ENCODE measurements at regions not wholly inside any gene's neighbourhood (a gene's known extent, or its start where the extent isn't known, plus 50 kb on each side); places are given as distances from the start of the nearest gene placed in this dataset.

DNA sequence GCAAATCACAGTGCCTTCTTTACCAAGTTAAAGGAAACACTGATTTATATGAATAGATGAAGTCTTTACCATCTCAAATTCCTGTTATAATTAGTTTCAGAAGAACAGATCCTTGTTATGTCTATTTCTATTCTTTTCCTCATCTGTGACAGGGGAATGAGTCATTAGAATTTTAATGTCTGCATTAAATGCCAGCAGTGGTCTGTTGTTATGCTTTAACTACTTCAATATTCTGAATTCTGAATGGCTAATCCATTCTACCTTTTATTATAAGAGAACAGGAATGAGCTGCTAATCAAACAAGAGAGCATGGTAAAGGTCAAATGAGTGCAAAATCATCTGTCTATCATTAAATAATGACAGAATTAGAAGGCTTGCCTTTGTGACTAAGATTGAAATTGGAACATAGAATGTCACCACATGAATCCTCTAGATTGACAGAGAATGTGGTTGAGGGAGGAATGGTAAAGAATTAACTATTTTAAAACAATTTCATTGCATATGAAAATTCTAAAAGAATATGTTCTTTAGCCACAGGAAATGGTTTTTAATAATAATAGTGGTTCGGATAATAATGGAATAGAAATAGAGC lies 935.5 kb downstream of the ADGRL3 start:
- TF ChIP-seq, protein P1, sequence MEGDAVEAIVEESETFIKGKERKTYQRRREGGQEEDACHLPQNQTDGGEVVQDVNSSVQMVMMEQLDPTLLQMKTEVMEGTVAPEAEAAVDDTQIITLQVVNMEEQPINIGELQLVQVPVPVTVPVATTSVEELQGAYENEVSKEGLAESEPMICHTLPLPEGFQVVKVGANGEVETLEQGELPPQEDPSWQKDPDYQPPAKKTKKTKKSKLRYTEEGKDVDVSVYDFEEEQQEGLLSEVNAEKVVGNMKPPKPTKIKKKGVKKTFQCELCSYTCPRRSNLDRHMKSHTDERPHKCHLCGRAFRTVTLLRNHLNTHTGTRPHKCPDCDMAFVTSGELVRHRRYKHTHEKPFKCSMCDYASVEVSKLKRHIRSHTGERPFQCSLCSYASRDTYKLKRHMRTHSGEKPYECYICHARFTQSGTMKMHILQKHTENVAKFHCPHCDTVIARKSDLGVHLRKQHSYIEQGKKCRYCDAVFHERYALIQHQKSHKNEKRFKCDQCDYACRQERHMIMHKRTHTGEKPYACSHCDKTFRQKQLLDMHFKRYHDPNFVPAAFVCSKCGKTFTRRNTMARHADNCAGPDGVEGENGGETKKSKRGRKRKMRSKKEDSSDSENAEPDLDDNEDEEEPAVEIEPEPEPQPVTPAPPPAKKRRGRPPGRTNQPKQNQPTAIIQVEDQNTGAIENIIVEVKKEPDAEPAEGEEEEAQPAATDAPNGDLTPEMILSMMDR (IDR thresholded peaks at IDR 0.05) = no peak
- TF ChIP-seq POLR2AphosphoS5 (IDR thresholded peaks at IDR 0.05; ENCODE audit: low read depth, low read length) (no peak), TCF7L2 (IDR thresholded peaks at IDR 0.05; ENCODE audit: low read depth, low read length) (no peak), SIN3A (IDR thresholded peaks at IDR 0.05; ENCODE audit: borderline replicate concordance, insufficient read depth, low read depth, low read length) (no peak)
- TF ChIP-seq, protein P2, sequence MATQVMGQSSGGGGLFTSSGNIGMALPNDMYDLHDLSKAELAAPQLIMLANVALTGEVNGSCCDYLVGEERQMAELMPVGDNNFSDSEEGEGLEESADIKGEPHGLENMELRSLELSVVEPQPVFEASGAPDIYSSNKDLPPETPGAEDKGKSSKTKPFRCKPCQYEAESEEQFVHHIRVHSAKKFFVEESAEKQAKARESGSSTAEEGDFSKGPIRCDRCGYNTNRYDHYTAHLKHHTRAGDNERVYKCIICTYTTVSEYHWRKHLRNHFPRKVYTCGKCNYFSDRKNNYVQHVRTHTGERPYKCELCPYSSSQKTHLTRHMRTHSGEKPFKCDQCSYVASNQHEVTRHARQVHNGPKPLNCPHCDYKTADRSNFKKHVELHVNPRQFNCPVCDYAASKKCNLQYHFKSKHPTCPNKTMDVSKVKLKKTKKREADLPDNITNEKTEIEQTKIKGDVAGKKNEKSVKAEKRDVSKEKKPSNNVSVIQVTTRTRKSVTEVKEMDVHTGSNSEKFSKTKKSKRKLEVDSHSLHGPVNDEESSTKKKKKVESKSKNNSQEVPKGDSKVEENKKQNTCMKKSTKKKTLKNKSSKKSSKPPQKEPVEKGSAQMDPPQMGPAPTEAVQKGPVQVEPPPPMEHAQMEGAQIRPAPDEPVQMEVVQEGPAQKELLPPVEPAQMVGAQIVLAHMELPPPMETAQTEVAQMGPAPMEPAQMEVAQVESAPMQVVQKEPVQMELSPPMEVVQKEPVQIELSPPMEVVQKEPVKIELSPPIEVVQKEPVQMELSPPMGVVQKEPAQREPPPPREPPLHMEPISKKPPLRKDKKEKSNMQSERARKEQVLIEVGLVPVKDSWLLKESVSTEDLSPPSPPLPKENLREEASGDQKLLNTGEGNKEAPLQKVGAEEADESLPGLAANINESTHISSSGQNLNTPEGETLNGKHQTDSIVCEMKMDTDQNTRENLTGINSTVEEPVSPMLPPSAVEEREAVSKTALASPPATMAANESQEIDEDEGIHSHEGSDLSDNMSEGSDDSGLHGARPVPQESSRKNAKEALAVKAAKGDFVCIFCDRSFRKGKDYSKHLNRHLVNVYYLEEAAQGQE (IDR thresholded peaks at IDR 0.05; ENCODE audit: insufficient read depth in 1 of 2, low read depth in 2 of 2, low read length in 1 of 2) = no peak

Measured in Panc1 (cell line).